Adrenal gland (tissue), 5 donors: ENCODE measurements at regions not wholly inside any gene's neighbourhood (a gene's known extent, or its start where the extent isn't known, plus 50 kb on each side); places are given as distances from the start of the nearest gene placed in this dataset.

Source experiments
- POLR2A ChIP-seq, 2 donors: fragments of 450-650 bp; IDR thresholded peaks; one replicate each; pipeline ENCODE4 v1.6.1; 2017; ENCODE audit warnings: antibody characterized with exemption in 2 of 2, mild to moderate bottlenecking in 2 of 2, moderate library complexity in 1 of 2
- TF ChIP-seq, protein P1 (sequence below), 6 experiments: fragments of 450-650 bp in 4 of 6; fragments of 200-600 bp in 2 of 6; sonication (generic) in 1 of 6; IDR thresholded peaks; 1 replicate in 5 of 6; 2 replicates in 1 of 6; pipeline versions ENCODE4 v1.5.1 to v1.8.0; 2016 to 2021; ENCODE audit warnings: antibody characterized with exemption in 6 of 6, mild to moderate bottlenecking in 2 of 6, moderate library complexity in 1 of 6
- donor health status: DM: no; HTN: no; CAD: no.

DNA sequence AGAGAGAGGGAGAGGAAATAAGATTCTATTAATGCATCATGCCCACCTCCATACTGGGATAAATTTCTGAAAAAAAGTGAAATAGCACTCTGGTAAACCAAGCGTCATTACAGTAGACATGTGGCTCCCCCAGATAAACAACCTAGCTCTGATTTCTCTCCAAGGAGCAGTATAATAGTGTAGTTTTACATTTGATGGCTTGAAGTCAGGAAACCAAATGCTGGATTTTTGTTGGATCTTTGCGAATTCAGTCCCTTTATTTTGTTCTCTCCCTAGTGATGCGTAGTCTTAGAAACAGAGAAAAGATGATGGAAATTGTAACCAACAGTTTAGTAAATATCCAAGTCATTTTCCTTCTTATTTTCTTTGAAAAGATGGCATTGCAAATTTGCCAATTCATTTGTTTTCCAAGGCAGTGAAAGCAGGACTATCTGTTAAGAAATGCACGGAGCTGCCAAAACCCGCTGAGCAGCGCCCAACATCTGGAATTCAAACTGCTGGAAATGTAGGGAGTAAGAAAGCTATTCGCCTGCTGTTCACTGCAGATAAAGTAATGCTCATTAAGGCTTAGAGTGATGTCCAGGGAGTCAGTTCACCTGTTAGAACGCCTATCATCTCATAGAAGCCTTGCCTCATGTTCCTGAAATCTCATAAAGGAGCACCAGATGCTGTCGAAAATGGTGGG, 85.7 kb upstream of the DOK5 start:
- TF ChIP-seq, protein P1, sequence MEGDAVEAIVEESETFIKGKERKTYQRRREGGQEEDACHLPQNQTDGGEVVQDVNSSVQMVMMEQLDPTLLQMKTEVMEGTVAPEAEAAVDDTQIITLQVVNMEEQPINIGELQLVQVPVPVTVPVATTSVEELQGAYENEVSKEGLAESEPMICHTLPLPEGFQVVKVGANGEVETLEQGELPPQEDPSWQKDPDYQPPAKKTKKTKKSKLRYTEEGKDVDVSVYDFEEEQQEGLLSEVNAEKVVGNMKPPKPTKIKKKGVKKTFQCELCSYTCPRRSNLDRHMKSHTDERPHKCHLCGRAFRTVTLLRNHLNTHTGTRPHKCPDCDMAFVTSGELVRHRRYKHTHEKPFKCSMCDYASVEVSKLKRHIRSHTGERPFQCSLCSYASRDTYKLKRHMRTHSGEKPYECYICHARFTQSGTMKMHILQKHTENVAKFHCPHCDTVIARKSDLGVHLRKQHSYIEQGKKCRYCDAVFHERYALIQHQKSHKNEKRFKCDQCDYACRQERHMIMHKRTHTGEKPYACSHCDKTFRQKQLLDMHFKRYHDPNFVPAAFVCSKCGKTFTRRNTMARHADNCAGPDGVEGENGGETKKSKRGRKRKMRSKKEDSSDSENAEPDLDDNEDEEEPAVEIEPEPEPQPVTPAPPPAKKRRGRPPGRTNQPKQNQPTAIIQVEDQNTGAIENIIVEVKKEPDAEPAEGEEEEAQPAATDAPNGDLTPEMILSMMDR (IDR thresholded peaks at IDR 0.05) = no peak
- TF ChIP-seq POLR2A (IDR thresholded peaks at IDR 0.05) = no peak
